ENCODE measurements at regions not wholly inside any gene's neighbourhood (a gene's known extent, or its start where the extent isn't known, plus 50 kb on each side); places are given as distances from the start of the nearest gene placed in this dataset.

GRCh38 chr2:104648376-104648775 is 205.5 kb upstream of the POU3F3 start:
- no peak for DNase-seq
- Histone ChIP-seq H3K27me3 (replicated peaks in 1 of 7) (no peaks in the 10 kb centered on the region), H3K36me3 (no peaks in the 10 kb centered on the region), H3K27ac (no peak overlapping the region), H3K4me3 (no peak overlapping the region), H3K4me1 (no peaks in the 10 kb centered on the region), H3K9me3 (no peaks in the 10 kb centered on the region)
- intact Hi-C loops (cut with DNase I; ENCODE audit: low total_unique reads) = no loop called here
- TF ChIP-seq POLR2AphosphoS5 (IDR thresholded peaks at IDR 0.05) (no peak), CTCF (IDR thresholded peaks at IDR 0.05 in 8 of 11, conservative IDR thresholded peaks at IDR 0.05 in 3 of 11) (no peak), POLR2A (IDR thresholded peaks at IDR 0.05) (no peak)
- 32 to 43% (median 37%) methylated on average over 2 of the region's 2 CpGs for WGBS, 5 donors

GRCh38 chr2:104649866-104650265 is 204.0 kb upstream of the POU3F3 start:
- Histone ChIP-seq H3K27me3 (replicated peaks in 1 of 7) (peaks cover 0 to 2% (median 0%) of the 10 kb centered on the region in 7 donors), H3K36me3 (no peaks in the 10 kb centered on the region), H3K9me3 (no peaks in the 10 kb centered on the region), H3K27ac (no peak overlapping the region), H3K4me3 (no peak overlapping the region), H3K4me1 (no peaks in the 10 kb centered on the region)
- 57 to 88% (median 75%) methylated on average over 1 of the region's 1 CpG for WGBS, 5 donors
- intact Hi-C loops (cut with DNase I; ENCODE audit: low total_unique reads) = no loop called here
- no peak for TF ChIP-seq POLR2AphosphoS5 (IDR thresholded peaks at IDR 0.05)
- TF ChIP-seq CTCF (IDR thresholded peaks at IDR 0.05 in 8 of 11, conservative IDR thresholded peaks at IDR 0.05 in 3 of 11) = no peak
- TF ChIP-seq POLR2A (IDR thresholded peaks at IDR 0.05) = no peak
- DNase-seq = no peak

GRCh38 chr2:104650405-104650996 is 203.4 kb upstream of the POU3F3 start:
- DNase-seq = no peak
- Histone ChIP-seq H3K4me1 (no peaks in the 10 kb centered on the region), H3K27ac (no peak overlapping the region), H3K9me3 (no peaks in the 10 kb centered on the region), H3K36me3 (no peaks in the 10 kb centered on the region), H3K4me3 (no peak overlapping the region), H3K27me3 (replicated peaks in 1 of 7) (peaks cover 0 to 6% (median 0%) of the 10 kb centered on the region in 7 donors)
- TF ChIP-seq POLR2A (IDR thresholded peaks at IDR 0.05) (no peak), CTCF (IDR thresholded peaks at IDR 0.05 in 8 of 11, conservative IDR thresholded peaks at IDR 0.05 in 3 of 11) (no peak), POLR2AphosphoS5 (IDR thresholded peaks at IDR 0.05) (no peak)
- intact Hi-C loops (cut with DNase I; ENCODE audit: low total_unique reads) = no loop called here

- no peak for DNase-seq
- intact Hi-C loops (cut with DNase I; ENCODE audit: low total_unique reads) = no loop called here
- TF ChIP-seq POLR2AphosphoS5 (IDR thresholded peaks at IDR 0.05) = no peak
- no peak for TF ChIP-seq POLR2A (IDR thresholded peaks at IDR 0.05)
- TF ChIP-seq CTCF (IDR thresholded peaks at IDR 0.05 in 8 of 11, conservative IDR thresholded peaks at IDR 0.05 in 3 of 11) = no peak
- Histone ChIP-seq H3K27me3 (replicated peaks in 1 of 7) (peaks cover 0 to 25% (median 8%) of the 10 kb centered on the region in 7 donors), H3K4me1 (peaks cover 0 to 18% (median 2%) of the 10 kb centered on the region in 6 donors), H3K9me3 (no peaks in the 10 kb centered on the region), H3K27ac (peak overlapping the region in 4 of 8 donors; percentile 19 to 32 (median 22)), H3K36me3 (no peaks in the 10 kb centered on the region), H3K4me3 (no peak overlapping the region)
- WGBS, 5 donors = 51 to 65% (median 60%) methylated on average over 4 of the region's 4 CpGs
Measured at GRCh38 chr2:104654811-104655210, 199.1 kb upstream of the POU3F3 start.

Data from spleen (tissue), 11 donors.